Adrenal gland (tissue), 9 donors: ENCODE measurements at regions not wholly inside any gene's neighbourhood (a gene's known extent, or its start where the extent isn't known, plus 50 kb on each side); places are given as distances from the start of the nearest gene placed in this dataset.

ENCODE experiments used
- DNase-seq, 7 donors: peaks; one replicate each; pipeline ENCODE4 v3.0.0-alpha.2; 2019 to 2020
- H3K27ac ChIP-seq, 5 donors: fragments of 200-600 bp; sonication (generic) in 4 of 5; 1 replicate in 3 of 5; 2 replicates in 2 of 5; pipeline versions ENCODE4 v1.5.1 to v1.8.0; 2016 to 2020; ENCODE audit warnings: mild to moderate bottlenecking in 1 of 5
- H3K27me3 ChIP-seq: fragments of 200-600 bp; 2 replicates; pipeline ENCODE4 v1.8.0; 2021
- H3K36me3 ChIP-seq, 2 donors: fragments of 200-600 bp; replicated peaks in 1 of 2; 1 replicate in 1 of 2; 2 replicates in 1 of 2; pipeline versions ENCODE4 v1.5.1 to v1.8.0; 2018 to 2022
- H3K4me1 ChIP-seq, 2 donors: fragments of 200-600 bp; replicated peaks in 1 of 2; 1 replicate in 1 of 2; 2 replicates in 1 of 2; pipeline versions ENCODE4 v1.5.1 to v1.8.0; 2018 to 2021
- H3K4me3 ChIP-seq, 4 donors: fragments of 200-600 bp; sonication (generic) in 3 of 4; one replicate each; pipeline ENCODE4 v1.5.1; 2016 to 2018
- H3K9me3 ChIP-seq, 3 donors: fragments of 200-600 bp; sonication (generic) in 1 of 3; replicated peaks in 1 of 3; 1 replicate in 2 of 3; 2 replicates in 1 of 3; pipeline versions ENCODE4 v1.5.1 to v1.8.0; 2016 to 2021
- POLR2A ChIP-seq, 2 donors: fragments of 450-650 bp; IDR thresholded peaks; one replicate each; pipeline ENCODE4 v1.6.1; 2017; ENCODE audit warnings: antibody characterized with exemption in 2 of 2, mild to moderate bottlenecking in 2 of 2, moderate library complexity in 1 of 2
- WGBS, 4 donors: extraction: QIAGEN DNeasy Blood & Tissue Kit in 2 of 4; methylation state at CpG; one replicate each; pipeline versions ENCODE4 v1.1.5 to v1.1.7; 2013 to 2017; 5-methylcytosine and 5-hydroxymethylcytosine counted together
- intact Hi-C, 2 donors: fragments of 100-400 bp; cut with DNase I; formaldehyde crosslinking; loops; one replicate each; pipeline versions ENCODE4 v1.14.1 to v1.15.0; 2022 to 2023
- TF ChIP-seq, protein P1 (sequence below), 6 experiments: fragments of 450-650 bp in 4 of 6; fragments of 200-600 bp in 2 of 6; sonication (generic) in 1 of 6; IDR thresholded peaks; 1 replicate in 5 of 6; 2 replicates in 1 of 6; pipeline versions ENCODE4 v1.5.1 to v1.8.0; 2016 to 2021; ENCODE audit warnings: antibody characterized with exemption in 6 of 6, mild to moderate bottlenecking in 2 of 6, moderate library complexity in 1 of 6
- donor health status: healthy with polysubstance abuse.
- donor health status: Bipolar disorder and iron deficiency.
- donor health status: DM: yes; HTN: yes; CAD: no.
- donor health status: DM: no; HTN: no; CAD: no.
- donor health status: DM: no; HTN: no; CAD: no.

DNA sequence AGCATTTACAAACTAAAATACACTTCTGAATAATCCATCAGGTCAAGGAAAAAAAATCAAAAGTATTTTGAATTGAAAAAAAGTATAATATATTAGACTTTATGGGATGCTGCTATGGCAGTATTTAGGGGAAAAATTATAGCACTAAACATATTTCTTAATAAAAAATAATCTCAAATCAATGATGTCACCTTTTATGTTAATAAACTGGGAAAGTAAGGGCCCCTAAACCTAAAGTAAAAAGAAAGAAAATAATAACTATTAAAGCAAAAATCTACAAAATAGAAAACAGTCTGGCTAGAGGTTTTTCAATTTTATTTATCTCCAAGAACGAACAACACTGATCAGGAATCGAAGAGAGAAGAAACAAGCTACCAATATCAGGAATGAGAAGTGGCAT lies 160.8 kb upstream of the PLXNA2 start:
- Histone ChIP-seq H3K36me3 (no peaks in the 10 kb centered on the region), H3K9me3 (no peaks in the 10 kb centered on the region), H3K27ac (no peak overlapping the region), H3K27me3 (no peaks in the 10 kb centered on the region), H3K4me1 (no peaks in the 10 kb centered on the region), H3K4me3 (no peak overlapping the region)
- DNase-seq, result no peak
- TF ChIP-seq POLR2A (IDR thresholded peaks at IDR 0.05), result no peak
- intact Hi-C loops, result no loop called here
- 84 to 94% (median 87%) methylated on average over 2 of the region's 2 CpGs for WGBS, 4 donors

DNA sequence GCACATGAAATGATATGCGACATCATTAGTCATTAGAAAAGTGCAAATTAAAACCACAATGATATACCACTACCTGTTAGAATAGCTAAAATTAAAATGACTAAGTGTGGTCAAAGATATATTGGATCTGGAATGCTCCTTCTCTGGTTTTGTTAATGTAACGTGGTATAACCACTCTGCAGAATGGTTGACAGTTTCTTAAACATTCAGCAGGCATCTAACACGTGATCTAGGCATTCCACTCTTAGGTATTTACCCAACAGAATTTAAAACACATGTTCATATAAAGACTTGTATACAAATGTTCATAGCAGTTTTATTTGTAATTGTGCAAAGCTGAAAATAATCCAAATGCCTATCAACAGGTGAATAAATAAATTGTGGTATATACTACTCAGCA lies 165.0 kb upstream of the PLXNA2 start:
- no peak for DNase-seq
- no peak overlapping the region for H3K4me3 ChIP-seq
- H3K9me3 ChIP-seq, result no peaks in the 10 kb centered on the region
- TF ChIP-seq, protein P1, sequence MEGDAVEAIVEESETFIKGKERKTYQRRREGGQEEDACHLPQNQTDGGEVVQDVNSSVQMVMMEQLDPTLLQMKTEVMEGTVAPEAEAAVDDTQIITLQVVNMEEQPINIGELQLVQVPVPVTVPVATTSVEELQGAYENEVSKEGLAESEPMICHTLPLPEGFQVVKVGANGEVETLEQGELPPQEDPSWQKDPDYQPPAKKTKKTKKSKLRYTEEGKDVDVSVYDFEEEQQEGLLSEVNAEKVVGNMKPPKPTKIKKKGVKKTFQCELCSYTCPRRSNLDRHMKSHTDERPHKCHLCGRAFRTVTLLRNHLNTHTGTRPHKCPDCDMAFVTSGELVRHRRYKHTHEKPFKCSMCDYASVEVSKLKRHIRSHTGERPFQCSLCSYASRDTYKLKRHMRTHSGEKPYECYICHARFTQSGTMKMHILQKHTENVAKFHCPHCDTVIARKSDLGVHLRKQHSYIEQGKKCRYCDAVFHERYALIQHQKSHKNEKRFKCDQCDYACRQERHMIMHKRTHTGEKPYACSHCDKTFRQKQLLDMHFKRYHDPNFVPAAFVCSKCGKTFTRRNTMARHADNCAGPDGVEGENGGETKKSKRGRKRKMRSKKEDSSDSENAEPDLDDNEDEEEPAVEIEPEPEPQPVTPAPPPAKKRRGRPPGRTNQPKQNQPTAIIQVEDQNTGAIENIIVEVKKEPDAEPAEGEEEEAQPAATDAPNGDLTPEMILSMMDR (IDR thresholded peaks at IDR 0.05), result no peak
- no peak for TF ChIP-seq POLR2A (IDR thresholded peaks at IDR 0.05)
- no peaks in the 10 kb centered on the region for H3K27me3 ChIP-seq
- no peak overlapping the region for H3K27ac ChIP-seq
- no peaks in the 10 kb centered on the region for H3K36me3 ChIP-seq
- no peaks in the 10 kb centered on the region for H3K4me1 ChIP-seq
- intact Hi-C loops, result no loop called here
- WGBS, 4 donors, result 69 to 85% (median 77%) methylated on average over 3 of the region's 3 CpGs

DNA sequence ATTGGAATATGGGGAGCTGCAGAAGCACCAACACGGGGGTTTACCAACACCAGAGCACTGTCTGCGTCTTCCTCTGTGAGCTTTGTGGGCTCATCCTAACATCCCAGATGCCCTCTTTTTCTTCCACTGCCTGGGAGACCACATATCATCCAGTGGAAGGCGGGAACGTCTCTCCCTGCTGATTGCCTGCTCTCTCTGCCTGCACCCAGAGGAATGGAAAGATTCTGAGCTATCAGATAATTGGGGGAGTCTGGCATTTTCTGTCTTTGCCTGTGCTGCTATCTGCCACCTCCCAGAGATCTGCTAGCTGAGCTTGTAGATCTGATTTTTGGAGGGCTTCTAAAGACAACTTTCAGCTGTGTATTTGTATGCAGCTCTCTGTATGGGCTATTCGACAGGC lies 166.2 kb upstream of the PLXNA2 start:
- intact Hi-C loops, result no loop called here
- Histone ChIP-seq H3K27ac (no peak overlapping the region), H3K9me3 (no peaks in the 10 kb centered on the region), H3K27me3 (no peaks in the 10 kb centered on the region), H3K4me1 (no peaks in the 10 kb centered on the region), H3K4me3 (no peak overlapping the region), H3K36me3 (no peaks in the 10 kb centered on the region)
- TF ChIP-seq, protein P1 (IDR thresholded peaks at IDR 0.05), result no peak
- TF ChIP-seq POLR2A (IDR thresholded peaks at IDR 0.05), result no peak
- 72 to 86% (median 78%) methylated on average over 5 of the region's 5 CpGs for WGBS, 4 donors
- DNase-seq, result no peak

DNA sequence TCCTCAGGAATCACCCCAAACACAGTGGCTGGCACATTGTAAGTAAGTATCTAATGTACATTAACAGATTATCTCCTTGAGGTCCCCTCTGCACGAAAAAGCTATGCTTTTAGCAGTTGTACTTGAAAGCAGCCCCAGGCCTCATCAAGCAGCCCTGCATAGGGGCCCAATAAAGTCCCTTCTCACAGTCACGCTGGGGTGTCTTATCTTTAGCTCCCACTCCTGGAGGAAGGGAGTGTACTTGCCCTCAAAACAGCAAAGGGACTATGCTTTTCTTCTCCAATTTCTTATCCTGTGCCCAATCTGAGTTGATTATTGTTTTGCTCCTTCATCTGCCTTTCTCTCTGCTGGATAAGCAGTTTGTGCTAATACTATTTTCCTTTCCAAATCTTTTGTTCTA lies 168.8 kb upstream of the PLXNA2 start:
- WGBS, 4 donors, result 47 to 72% (median 59%) methylated on average over 2 of the region's 2 CpGs
- DNase-seq, result no peak
- intact Hi-C loops, result no loop called here

DNA sequence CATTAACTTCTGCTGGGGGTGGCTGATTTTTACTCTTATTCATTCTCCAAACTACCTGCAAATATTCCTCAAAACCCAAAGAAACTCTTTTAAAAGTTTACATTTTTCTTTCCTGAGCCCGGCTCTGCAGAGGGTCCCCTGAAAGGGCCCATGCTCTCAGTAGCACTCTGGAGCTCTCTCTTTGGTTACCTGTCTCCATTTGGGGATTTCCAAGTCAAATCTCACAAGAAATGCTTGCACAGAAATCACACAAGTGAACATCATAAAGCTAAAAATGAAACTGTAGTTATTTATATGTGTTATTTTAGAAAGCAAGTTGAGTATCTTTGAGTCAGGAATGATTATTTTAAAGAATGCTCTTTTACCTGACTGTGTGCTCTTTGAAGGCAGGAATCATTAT lies 174.5 kb upstream of the PLXNA2 start:
- no peak overlapping the region for H3K4me3 ChIP-seq
- no peak for DNase-seq
- H3K27ac ChIP-seq, result no peak overlapping the region
- WGBS, 4 donors, result 87 to 100% (median 91%) methylated on average over 1 of the region's 1 CpG
- no peak for TF ChIP-seq POLR2A (IDR thresholded peaks at IDR 0.05)
- TF ChIP-seq, protein P1 (IDR thresholded peaks at IDR 0.05), result no peak
- no peaks in the 10 kb centered on the region for H3K27me3 ChIP-seq
- H3K9me3 ChIP-seq, result no peaks in the 10 kb centered on the region
- no peaks in the 10 kb centered on the region for H3K4me1 ChIP-seq
- no peaks in the 10 kb centered on the region for H3K36me3 ChIP-seq
- intact Hi-C loops, result no loop called here

More for the DNA sequence above, 168.8 kb upstream of the PLXNA2 start:
- Histone ChIP-seq H3K27me3 (no peaks in the 10 kb centered on the region), H3K9me3 (no peaks in the 10 kb centered on the region), H3K27ac (no peak overlapping the region), H3K36me3 (no peaks in the 10 kb centered on the region), H3K4me3 (no peak overlapping the region), H3K4me1 (no peaks in the 10 kb centered on the region)
- TF ChIP-seq, protein P1 (IDR thresholded peaks at IDR 0.05), result no peak
- no peak for TF ChIP-seq POLR2A (IDR thresholded peaks at IDR 0.05)
